SK-N-SH treated with all-trans-retinoic acid at 6 μM for 48 hours (cell line): ENCODE measurements at regions not wholly inside any gene's neighbourhood (a gene's known extent, or its start where the extent isn't known, plus 50 kb on each side); places are given as distances from the start of the nearest gene placed in this dataset.

Source experiments
- ATAC-seq: fragments of 200-7000 bp; cut with Tn5 transposase; 3 replicates; pipeline ENCODE4 v1.9.1; 2020; ENCODE audit warnings: mild to moderate bottlenecking, moderate library complexity
- ARNTL ChIP-seq: fragments of 450-650 bp; formaldehyde crosslinking; IDR thresholded peaks from 2 replicates; pipeline ENCODE4 v1.5.0; 2020; ENCODE audit warnings: low read depth, mild to moderate bottlenecking, moderate library complexity, borderline replicate concordance
- BACH2 ChIP-seq: fragments of 250-450 bp; sonication (Bioruptor Pico); IDR thresholded peaks from 2 replicates; pipeline ENCODE4 v1.9.0; 2021; ENCODE audit warnings: mild to moderate bottlenecking, borderline replicate concordance
- CSDC2 ChIP-seq: fragments of 250-450 bp; sonication (Bioruptor Pico); IDR thresholded peaks from 2 replicates; pipeline ENCODE4 v1.5.0; 2020; ENCODE audit warnings: mild to moderate bottlenecking, moderate library complexity
- ESRRG ChIP-seq: fragments of 250-450 bp; sonication (Bioruptor Pico); IDR thresholded peaks from 2 replicates; pipeline ENCODE4 v1.6.1; 2021; ENCODE audit warnings: mild to moderate bottlenecking
- GLIS3 ChIP-seq: fragments of 250-450 bp; sonication (Bioruptor Pico); IDR thresholded peaks from 2 replicates; pipeline ENCODE4 v1.5.0; 2020; ENCODE audit warnings: mild to moderate bottlenecking, moderate library complexity
- ISL1 ChIP-seq: fragments of 250-450 bp; sonication (Bioruptor Pico); IDR thresholded peaks from 2 replicates; pipeline ENCODE4 v2.1.2; 2022; ENCODE audit warnings: mild to moderate bottlenecking, moderate library complexity
- OSR1 ChIP-seq: fragments of 250-450 bp; sonication (Bioruptor Pico); IDR thresholded peaks from 2 replicates; pipeline ENCODE4 v1.8.0; 2022; ENCODE audit warnings: moderate library complexity, mild to moderate bottlenecking, inconsistent platforms
- POU6F1 ChIP-seq: fragments of 250-450 bp; sonication (Bioruptor Pico); IDR thresholded peaks from 2 replicates; pipeline ENCODE4 v1.8.0; 2021; ENCODE audit warnings: low read depth, mild to moderate bottlenecking, moderate library complexity, borderline replicate concordance
- PPARA ChIP-seq: fragments of 250-450 bp; sonication (Bioruptor Pico); IDR thresholded peaks from 2 replicates; pipeline ENCODE4 v1.5.0; 2020; ENCODE audit warnings: mild to moderate bottlenecking, borderline replicate concordance
- RARB ChIP-seq: fragments of 250-450 bp; sonication (Bioruptor Pico); IDR thresholded peaks from 2 replicates; pipeline ENCODE4 v1.8.0; 2021; ENCODE audit warnings: mild to moderate bottlenecking, moderate library complexity
- SNAI2 ChIP-seq: fragments of 250-450 bp; sonication (Bioruptor Pico); IDR thresholded peaks from 2 replicates; pipeline ENCODE4 v1.5.0; 2020; ENCODE audit warnings: mild to moderate bottlenecking, moderate library complexity
- TCF4 ChIP-seq: fragments of 250-450 bp; sonication (Bioruptor Pico); IDR thresholded peaks from 2 replicates; pipeline ENCODE4 v1.8.0; 2021; ENCODE audit warnings: mild to moderate bottlenecking, moderate library complexity, borderline replicate concordance
- TOX ChIP-seq: fragments of 250-450 bp; sonication (Bioruptor Pico); IDR thresholded peaks from 2 replicates; pipeline ENCODE4 v1.8.0; 2021; ENCODE audit warnings: mild to moderate bottlenecking, moderate library complexity, borderline replicate concordance
- ZFP3 ChIP-seq: fragments of 250-450 bp; sonication (Bioruptor Pico); IDR thresholded peaks from 2 replicates; pipeline ENCODE4 v1.5.0; 2020; ENCODE audit warnings: mild to moderate bottlenecking, moderate library complexity
- ZFP30 ChIP-seq: fragments of 450-650 bp; formaldehyde crosslinking; IDR thresholded peaks from 2 replicates; pipeline ENCODE4 v1.5.0; 2022; ENCODE audit warnings: mild to moderate bottlenecking, moderate library complexity
- ZNF565 ChIP-seq: fragments of 450-650 bp; formaldehyde crosslinking; conservative IDR thresholded peaks from 2 replicates; pipeline ENCODE4 v1.5.0; 2020; ENCODE audit warnings: low read depth, mild to moderate bottlenecking, moderate library complexity
- ZNF8 ChIP-seq: fragments of 450-650 bp; formaldehyde crosslinking; IDR thresholded peaks from 2 replicates; pipeline ENCODE4 v1.5.0; 2020; ENCODE audit warnings: mild to moderate bottlenecking, moderate library complexity
- TF ChIP-seq, protein P1 (sequence below): fragments of 250-450 bp; sonication (Bioruptor Pico); IDR thresholded peaks from 2 replicates; pipeline ENCODE4 v1.8.0; 2020; ENCODE audit warnings: mild to moderate bottlenecking, moderate library complexity, borderline replicate concordance
- TF ChIP-seq, protein P2 (sequence below): fragments of 250-450 bp; sonication (Bioruptor Pico); IDR thresholded peaks from 2 replicates; pipeline ENCODE4 v1.5.0; 2020; ENCODE audit warnings: mild to moderate bottlenecking, moderate library complexity
- TF ChIP-seq, protein P3 (sequence below): fragments of 250-450 bp; sonication (Bioruptor Pico); IDR thresholded peaks from 2 replicates; pipeline ENCODE4 v1.5.1; 2021; ENCODE audit warnings: mild to moderate bottlenecking, moderate library complexity
- TF ChIP-seq, protein P4 (sequence below): fragments of 250-450 bp; sonication (Bioruptor Pico); IDR thresholded peaks from 2 replicates; pipeline ENCODE4 v1.5.1; 2020; ENCODE audit warnings: low read depth, mild to moderate bottlenecking, moderate library complexity

GRCh38 chr3:79881431-79881830 lies 113.6 kb upstream of the ROBO1 start:
- TF ChIP-seq ZFP3 (CRISPR knock-in tag) (no peak), GLIS3 (no peak), ARNTL (CRISPR knock-in tag) (no peak), ISL1 (CRISPR knock-in tag) (peak; percentile 17; the same call in 1 of the 2 replicates)
- ATAC-seq = no peak

DNA sequence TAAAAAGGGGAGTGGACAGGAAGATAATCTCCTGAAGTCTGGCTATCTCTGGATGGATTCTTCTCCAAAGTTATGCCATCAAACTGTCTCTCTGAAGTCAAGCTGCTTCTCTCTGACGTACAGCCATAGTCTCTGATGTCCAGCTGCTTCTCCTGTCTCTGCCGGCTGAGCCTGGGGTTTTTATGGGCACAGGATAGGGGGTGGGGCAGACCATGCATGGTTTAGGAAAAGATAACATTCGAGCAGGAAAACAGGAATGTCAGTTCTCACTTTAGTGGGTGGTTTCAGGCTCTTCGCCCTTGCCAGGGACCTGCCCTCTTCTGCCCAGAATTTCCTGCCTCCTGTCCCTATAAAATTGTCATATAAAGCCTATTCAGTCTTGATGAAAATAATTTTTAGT lies 110.9 kb upstream of the ROBO1 start:
- TF ChIP-seq GLIS3 (no peak), ESRRG (CRISPR knock-in tag) (no peak), ARNTL (CRISPR knock-in tag) (no peak), TCF4 (CRISPR knock-in tag) (no peak), OSR1 (CRISPR knock-in tag) (no peak), BACH2 (CRISPR knock-in tag) (no peak), TOX (CRISPR knock-in tag) (no peak), ZNF565 (CRISPR knock-in tag) (no peak), RARB (no peak), ISL1 (CRISPR knock-in tag) (no peak), POU6F1 (CRISPR knock-in tag) (no peak)
- TF ChIP-seq, protein P1, sequence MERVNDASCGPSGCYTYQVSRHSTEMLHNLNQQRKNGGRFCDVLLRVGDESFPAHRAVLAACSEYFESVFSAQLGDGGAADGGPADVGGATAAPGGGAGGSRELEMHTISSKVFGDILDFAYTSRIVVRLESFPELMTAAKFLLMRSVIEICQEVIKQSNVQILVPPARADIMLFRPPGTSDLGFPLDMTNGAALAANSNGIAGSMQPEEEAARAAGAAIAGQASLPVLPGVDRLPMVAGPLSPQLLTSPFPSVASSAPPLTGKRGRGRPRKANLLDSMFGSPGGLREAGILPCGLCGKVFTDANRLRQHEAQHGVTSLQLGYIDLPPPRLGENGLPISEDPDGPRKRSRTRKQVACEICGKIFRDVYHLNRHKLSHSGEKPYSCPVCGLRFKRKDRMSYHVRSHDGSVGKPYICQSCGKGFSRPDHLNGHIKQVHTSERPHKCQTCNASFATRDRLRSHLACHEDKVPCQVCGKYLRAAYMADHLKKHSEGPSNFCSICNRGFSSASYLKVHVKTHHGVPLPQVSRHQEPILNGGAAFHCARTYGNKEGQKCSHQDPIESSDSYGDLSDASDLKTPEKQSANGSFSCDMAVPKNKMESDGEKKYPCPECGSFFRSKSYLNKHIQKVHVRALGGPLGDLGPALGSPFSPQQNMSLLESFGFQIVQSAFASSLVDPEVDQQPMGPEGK (CRISPR knock-in tag) = no peak
- TF ChIP-seq, protein P2, sequence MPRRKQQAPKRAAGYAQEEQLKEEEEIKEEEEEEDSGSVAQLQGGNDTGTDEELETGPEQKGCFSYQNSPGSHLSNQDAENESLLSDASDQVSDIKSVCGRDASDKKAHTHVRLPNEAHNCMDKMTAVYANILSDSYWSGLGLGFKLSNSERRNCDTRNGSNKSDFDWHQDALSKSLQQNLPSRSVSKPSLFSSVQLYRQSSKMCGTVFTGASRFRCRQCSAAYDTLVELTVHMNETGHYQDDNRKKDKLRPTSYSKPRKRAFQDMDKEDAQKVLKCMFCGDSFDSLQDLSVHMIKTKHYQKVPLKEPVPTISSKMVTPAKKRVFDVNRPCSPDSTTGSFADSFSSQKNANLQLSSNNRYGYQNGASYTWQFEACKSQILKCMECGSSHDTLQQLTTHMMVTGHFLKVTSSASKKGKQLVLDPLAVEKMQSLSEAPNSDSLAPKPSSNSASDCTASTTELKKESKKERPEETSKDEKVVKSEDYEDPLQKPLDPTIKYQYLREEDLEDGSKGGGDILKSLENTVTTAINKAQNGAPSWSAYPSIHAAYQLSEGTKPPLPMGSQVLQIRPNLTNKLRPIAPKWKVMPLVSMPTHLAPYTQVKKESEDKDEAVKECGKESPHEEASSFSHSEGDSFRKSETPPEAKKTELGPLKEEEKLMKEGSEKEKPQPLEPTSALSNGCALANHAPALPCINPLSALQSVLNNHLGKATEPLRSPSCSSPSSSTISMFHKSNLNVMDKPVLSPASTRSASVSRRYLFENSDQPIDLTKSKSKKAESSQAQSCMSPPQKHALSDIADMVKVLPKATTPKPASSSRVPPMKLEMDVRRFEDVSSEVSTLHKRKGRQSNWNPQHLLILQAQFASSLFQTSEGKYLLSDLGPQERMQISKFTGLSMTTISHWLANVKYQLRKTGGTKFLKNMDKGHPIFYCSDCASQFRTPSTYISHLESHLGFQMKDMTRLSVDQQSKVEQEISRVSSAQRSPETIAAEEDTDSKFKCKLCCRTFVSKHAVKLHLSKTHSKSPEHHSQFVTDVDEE (CRISPR knock-in tag) = no peak
- TF ChIP-seq, protein P3, sequence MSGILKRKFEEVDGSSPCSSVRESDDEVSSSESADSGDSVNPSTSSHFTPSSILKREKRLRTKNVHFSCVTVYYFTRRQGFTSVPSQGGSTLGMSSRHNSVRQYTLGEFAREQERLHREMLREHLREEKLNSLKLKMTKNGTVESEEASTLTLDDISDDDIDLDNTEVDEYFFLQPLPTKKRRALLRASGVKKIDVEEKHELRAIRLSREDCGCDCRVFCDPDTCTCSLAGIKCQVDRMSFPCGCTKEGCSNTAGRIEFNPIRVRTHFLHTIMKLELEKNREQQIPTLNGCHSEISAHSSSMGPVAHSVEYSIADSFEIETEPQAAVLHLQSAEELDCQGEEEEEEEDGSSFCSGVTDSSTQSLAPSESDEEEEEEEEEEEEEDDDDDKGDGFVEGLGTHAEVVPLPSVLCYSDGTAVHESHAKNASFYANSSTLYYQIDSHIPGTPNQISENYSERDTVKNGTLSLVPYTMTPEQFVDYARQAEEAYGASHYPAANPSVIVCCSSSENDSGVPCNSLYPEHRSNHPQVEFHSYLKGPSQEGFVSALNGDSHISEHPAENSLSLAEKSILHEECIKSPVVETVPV = no peak
- TF ChIP-seq, all 23 proteins: peak for 0
- no peak for ATAC-seq

- TF ChIP-seq CSDC2 (CRISPR knock-in tag) (no peak), PPARA (CRISPR knock-in tag) (no peak), ZFP30 (CRISPR knock-in tag) (no peak), TOX (CRISPR knock-in tag) (no peak), BACH2 (CRISPR knock-in tag) (no peak), GLIS3 (no peak), OSR1 (CRISPR knock-in tag) (no peak)
- no peak for ATAC-seq
These were observed 106.8 kb upstream of the ROBO1 start for GRCh38 chr3:79874646-79875045.

GRCh38 chr3:79872483-79872882 lies 104.7 kb upstream of the ROBO1 start:
- ATAC-seq = no peak; the same call in 2 of the 3 replicates
- TF ChIP-seq ISL1 (CRISPR knock-in tag) = peak; percentile 99
- no peak for TF ChIP-seq TOX (CRISPR knock-in tag)
- no peak for TF ChIP-seq PPARA (CRISPR knock-in tag)
- 0 out of 2 replicates have a peak, but pooled peaks have one; percentile 9 for TF ChIP-seq ZNF8
- TF ChIP-seq TCF4 (CRISPR knock-in tag) = peak; percentile 16; the same call in 1 of the 2 replicates
- TF ChIP-seq ESRRG (CRISPR knock-in tag) = no peak
- TF ChIP-seq ZNF565 (CRISPR knock-in tag) = no peak
- TF ChIP-seq, protein P2 (CRISPR knock-in tag) = no peak
- no peak for TF ChIP-seq ZFP30 (CRISPR knock-in tag)
- no peak for TF ChIP-seq CSDC2 (CRISPR knock-in tag)
- no peak for TF ChIP-seq ARNTL (CRISPR knock-in tag)
- no peak for TF ChIP-seq SNAI2
- TF ChIP-seq GLIS3 = peak; percentile 75; the same call in 1 of the 2 replicates
- TF ChIP-seq, protein P4, sequence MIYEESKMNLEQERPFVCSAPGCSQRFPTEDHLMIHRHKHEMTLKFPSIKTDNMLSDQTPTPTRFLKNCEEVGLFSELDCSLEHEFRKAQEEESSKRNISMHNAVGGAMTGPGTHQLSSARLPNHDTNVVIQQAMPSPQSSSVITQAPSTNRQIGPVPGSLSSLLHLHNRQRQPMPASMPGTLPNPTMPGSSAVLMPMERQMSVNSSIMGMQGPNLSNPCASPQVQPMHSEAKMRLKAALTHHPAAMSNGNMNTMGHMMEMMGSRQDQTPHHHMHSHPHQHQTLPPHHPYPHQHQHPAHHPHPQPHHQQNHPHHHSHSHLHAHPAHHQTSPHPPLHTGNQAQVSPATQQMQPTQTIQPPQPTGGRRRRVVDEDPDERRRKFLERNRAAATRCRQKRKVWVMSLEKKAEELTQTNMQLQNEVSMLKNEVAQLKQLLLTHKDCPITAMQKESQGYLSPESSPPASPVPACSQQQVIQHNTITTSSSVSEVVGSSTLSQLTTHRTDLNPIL (CRISPR knock-in tag) = peak; percentile 81; the same call in 1 of the 2 replicates
